GM12878 (cell line): ENCODE measurements at regions not wholly inside any gene's neighbourhood (a gene's known extent, or its start where the extent isn't known, plus 50 kb on each side); places are given as distances from the start of the nearest gene placed in this dataset.

Experiments used
- ATAC-seq: fragments of 200-7000 bp; cut with Tn5 transposase; 3 replicates; pipeline ENCODE4 v1.9.1; 2020; ENCODE audit warnings: mild to moderate bottlenecking, moderate library complexity
- BruUV-seq: library from RNA; stranded (reverse); fragments of 400-500 nt; replicated peaks from 2 replicates; lab custom pipeline; 2021; lab: Mats Ljungman, UMichigan
- CTCF ChIA-PET: fragments of 300-600 bp; sonication (Branson Sonifier 250); formaldehyde crosslinking; extraction: SDS; loops from one replicate; lab custom pipeline; 2021; ENCODE audit warnings: inconsistent platforms; lab: Yijun Ruan, JAX
- POLR2A ChIA-PET: fragments of 350-600 bp; formaldehyde crosslinking; extraction: SDS; loops from one replicate; lab custom pipeline; 2021; ENCODE audit warnings: inconsistent platforms; lab: Charles Lee
- RAD21 ChIA-PET: fragments of 300-600 bp; sonication (Branson Sonifier 250); formaldehyde crosslinking; loops from one replicate; lab custom pipeline; 2023; ENCODE audit warnings: antibody characterized with exemption; ENCODE audit not compliant: unreplicated experiment; lab: Charles Lee
- SMC1A ChIA-PET: fragments of 300-600 bp; sonication (Branson Sonifier 250); formaldehyde crosslinking; loops from one replicate; lab custom pipeline; 2023; ENCODE audit not compliant: unreplicated experiment, uncharacterized antibody; lab: Charles Lee
- DNase-seq: peaks from one replicate; pipeline ENCODE4 v3.0.0-alpha.2; 2011; ENCODE audit warnings: low read depth, low spot score
- FAIRE-seq: peaks from 3 replicates; lab custom pipeline; 2011; peaks lifted over from hg19 to GRCh38; lab: Jason Lieb, UNC
- H2AFZ ChIP-seq: 2 replicates; pipeline ENCODE4 v1.6.0; 2011; ENCODE audit warnings: low read depth, low read length, control low read depth; ENCODE audit not compliant: control insufficient read depth
- H3K27ac ChIP-seq: 2 replicates; pipeline ENCODE4 v1.5.1; 2011; ENCODE audit warnings: control low read depth; ENCODE audit not compliant: control insufficient read depth, insufficient read depth
- H3K27me3 ChIP-seq, 2 experiments: replicated peaks in 1 of 2; 2 replicates each; pipeline versions ENCODE4 v1.6.0 to v1.6.1; 2011; ENCODE audit warnings: low read length in 1 of 2; ENCODE audit not compliant: control insufficient read depth in 2 of 2, insufficient read depth in 2 of 2
- H3K36me3 ChIP-seq, 2 experiments: 2 replicates each; pipeline ENCODE4 v1.5.1; 2011; ENCODE audit warnings: low read length in 1 of 2; ENCODE audit not compliant: control insufficient read depth in 2 of 2, insufficient read depth in 2 of 2
- H3K4me1 ChIP-seq: 2 replicates; pipeline ENCODE4 v1.6.1; 2011; ENCODE audit warnings: mild to moderate bottlenecking, low read length, moderate library complexity, mixed read lengths; ENCODE audit not compliant: control insufficient read depth, insufficient read depth
- H3K4me2 ChIP-seq: 2 replicates; pipeline ENCODE4 v1.6.0; 2011; ENCODE audit warnings: control low read depth; ENCODE audit not compliant: control insufficient read depth, insufficient read depth
- H3K4me3 ChIP-seq: fragments of 200-600 bp; sonication (generic); 2 replicates; pipeline ENCODE4 v1.5.1; 2016
- H3K79me2 ChIP-seq: 2 replicates; pipeline ENCODE4 v1.6.0; 2011; ENCODE audit warnings: low read length; ENCODE audit not compliant: control insufficient read depth, insufficient read depth
- H3K9ac ChIP-seq: 2 replicates; pipeline ENCODE4 v1.8.0; 2011; ENCODE audit warnings: low read length, control low read depth, mixed read lengths; ENCODE audit not compliant: control insufficient read depth, insufficient read depth
- H3K9me3 ChIP-seq: replicated peaks from 3 replicates; pipeline ENCODE4 v1.5.1; 2011; ENCODE audit warnings: mild to moderate bottlenecking, low read length; ENCODE audit not compliant: control insufficient read depth, insufficient read depth
- H4K20me1 ChIP-seq: 2 replicates; pipeline ENCODE4 v1.6.0; 2011; ENCODE audit not compliant: control insufficient read depth, insufficient read depth
- DPF2 ChIP-seq: fragments of 450-650 bp; IDR thresholded peaks from 2 replicates; pipeline ENCODE4 v1.6.1; 2017; ENCODE audit warnings: mild to moderate bottlenecking
- RAD21 ChIP-seq: IDR thresholded peaks from 2 replicates; pipeline ENCODE4 v1.6.1; 2011; ENCODE audit warnings: mild to moderate bottlenecking, low read depth, low read length, moderate library complexity; ENCODE audit not compliant: insufficient read depth
- RFX5 ChIP-seq: IDR thresholded peaks from 2 replicates; pipeline ENCODE4 v1.6.1; 2011; ENCODE audit warnings: low read depth, low read length, improper control_type of control experiment
- SMC3 ChIP-seq: IDR thresholded peaks from 2 replicates; pipeline ENCODE4 v1.6.1; 2011; ENCODE audit warnings: low read length, improper control_type of control experiment, borderline replicate concordance
- SRF ChIP-seq, 2 experiments: IDR thresholded peaks; 2 replicates each; pipeline ENCODE4 v1.6.1; 2011; ENCODE audit warnings: low read depth in 2 of 2, low read length in 2 of 2, mild to moderate bottlenecking in 1 of 2, moderate library complexity in 1 of 2
- WGBS: methylation state at CpG from one replicate; pipeline ENCODE4 v1.1.6; 2016; ENCODE audit warnings: low lambda C conversion rate; ENCODE audit not compliant: insufficient replicate concordance, insufficient coverage; ENCODE audit errors: missing lambda C conversion rate; 5-methylcytosine and 5-hydroxymethylcytosine counted together
- in situ Hi-C: fragments of 300-500 bp; cut with MboI; formaldehyde crosslinking; loops from 9 replicates; pipeline ENCODE4 v1.14.3; 2018; ENCODE audit warnings: mixed read lengths
- intact Hi-C: fragments of 100-400 bp; cut with micrococcal nuclease; formaldehyde crosslinking; loops from one replicate; pipeline ENCODE4 v1.14.2; 2022; ENCODE audit not compliant: unreplicated experiment
- TF ChIP-seq, protein P1 (sequence below), 3 experiments: IDR thresholded peaks in 2 of 3; conservative IDR thresholded peaks in 1 of 3; 2 replicates each; pipeline ENCODE4 v1.5.1; 2011; ENCODE audit warnings: low read depth in 3 of 3, low read length in 3 of 3, mild to moderate bottlenecking in 3 of 3, control low read depth in 2 of 3, moderate library complexity in 2 of 3, inconsistent platforms in 1 of 3, mixed read lengths in 1 of 3; ENCODE audit not compliant: control insufficient read depth in 2 of 3, insufficient read depth in 1 of 3; ENCODE audit errors: extremely low read depth in 1 of 3
- TF ChIP-seq, protein P2 (sequence below): fragments of 150-350 bp; IDR thresholded peaks from 2 replicates; pipeline ENCODE4 v1.6.1; 2016; ENCODE audit warnings: low read depth, low read length

DNA sequence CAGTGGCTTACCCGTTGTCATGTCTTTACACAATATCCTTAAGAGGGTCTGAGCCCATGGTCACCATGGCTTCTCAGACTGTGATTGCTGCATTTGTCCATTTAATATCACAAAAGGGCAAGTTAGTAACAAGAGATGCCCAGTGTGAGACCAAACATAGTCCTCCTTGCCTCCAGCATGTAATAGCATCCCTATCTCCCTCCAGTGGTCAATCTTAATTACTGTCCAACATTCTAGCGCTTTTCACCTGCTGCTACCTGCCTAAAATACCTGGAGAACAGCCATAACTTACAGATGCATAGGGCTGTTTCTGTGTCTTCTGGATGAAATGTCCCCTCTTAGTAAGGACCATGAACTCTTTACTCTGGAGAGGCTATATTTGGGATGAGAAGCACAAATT lies 267.2 kb upstream of the DAB2 start:
- DNase-seq (no peak), ATAC-seq (peak; percentile 61), FAIRE-seq (no peak)
- H3K79me2 ChIP-seq = no peaks in the 10 kb centered on the region
- H3K36me3 ChIP-seq = no peaks in the 10 kb centered on the region
- ChIA-PET RAD21 (no interaction called here), SMC1A (no interaction called here), CTCF (no interaction called here), POLR2A (no interaction called here)
- H4K20me1 ChIP-seq = no peaks in the 10 kb centered on the region
- intact Hi-C loops (loop anchor here (5.0 kb wide), 1 partner anchor 90 kb away; no protein-coding TSS in a partner anchor), in situ Hi-C loops (no loop called here)
- 0% methylated on average over 2 of the region's 2 CpGs for WGBS
- BruUV-seq = no TSS peak
- no peak overlapping the region for H2AFZ ChIP-seq
- H3K9ac ChIP-seq = no peak overlapping the region
- H3K4me2 ChIP-seq = no peak overlapping the region
- H3K27ac ChIP-seq = no peak overlapping the region
- no peak overlapping the region for H3K4me3 ChIP-seq
- peak; percentile 33; the same call in 1 of the 2 replicates for TF ChIP-seq SMC3
- TF ChIP-seq DPF2 = no peak
- TF ChIP-seq, protein P1, sequence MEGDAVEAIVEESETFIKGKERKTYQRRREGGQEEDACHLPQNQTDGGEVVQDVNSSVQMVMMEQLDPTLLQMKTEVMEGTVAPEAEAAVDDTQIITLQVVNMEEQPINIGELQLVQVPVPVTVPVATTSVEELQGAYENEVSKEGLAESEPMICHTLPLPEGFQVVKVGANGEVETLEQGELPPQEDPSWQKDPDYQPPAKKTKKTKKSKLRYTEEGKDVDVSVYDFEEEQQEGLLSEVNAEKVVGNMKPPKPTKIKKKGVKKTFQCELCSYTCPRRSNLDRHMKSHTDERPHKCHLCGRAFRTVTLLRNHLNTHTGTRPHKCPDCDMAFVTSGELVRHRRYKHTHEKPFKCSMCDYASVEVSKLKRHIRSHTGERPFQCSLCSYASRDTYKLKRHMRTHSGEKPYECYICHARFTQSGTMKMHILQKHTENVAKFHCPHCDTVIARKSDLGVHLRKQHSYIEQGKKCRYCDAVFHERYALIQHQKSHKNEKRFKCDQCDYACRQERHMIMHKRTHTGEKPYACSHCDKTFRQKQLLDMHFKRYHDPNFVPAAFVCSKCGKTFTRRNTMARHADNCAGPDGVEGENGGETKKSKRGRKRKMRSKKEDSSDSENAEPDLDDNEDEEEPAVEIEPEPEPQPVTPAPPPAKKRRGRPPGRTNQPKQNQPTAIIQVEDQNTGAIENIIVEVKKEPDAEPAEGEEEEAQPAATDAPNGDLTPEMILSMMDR (IDR thresholded peaks at IDR 0.05 in 2 of 3, conservative IDR thresholded peaks at IDR 0.05 in 1 of 3; ENCODE audit: control insufficient read depth in 2 of 3, extremely low read depth in 1 of 3, insufficient read depth in 1 of 3, low read depth in 3 of 3, low read length in 3 of 3) = peak in 1 of 3 experiments; percentile 14; a peak in 1 of 6 replicates
- TF ChIP-seq RFX5 = no peak
- peak; percentile 28 for TF ChIP-seq RAD21
- TF ChIP-seq SRF (IDR thresholded peaks at IDR 0.05; ENCODE audit: low read depth in 2 of 2, low read length in 2 of 2) = no peak
- TF ChIP-seq, protein P2, sequence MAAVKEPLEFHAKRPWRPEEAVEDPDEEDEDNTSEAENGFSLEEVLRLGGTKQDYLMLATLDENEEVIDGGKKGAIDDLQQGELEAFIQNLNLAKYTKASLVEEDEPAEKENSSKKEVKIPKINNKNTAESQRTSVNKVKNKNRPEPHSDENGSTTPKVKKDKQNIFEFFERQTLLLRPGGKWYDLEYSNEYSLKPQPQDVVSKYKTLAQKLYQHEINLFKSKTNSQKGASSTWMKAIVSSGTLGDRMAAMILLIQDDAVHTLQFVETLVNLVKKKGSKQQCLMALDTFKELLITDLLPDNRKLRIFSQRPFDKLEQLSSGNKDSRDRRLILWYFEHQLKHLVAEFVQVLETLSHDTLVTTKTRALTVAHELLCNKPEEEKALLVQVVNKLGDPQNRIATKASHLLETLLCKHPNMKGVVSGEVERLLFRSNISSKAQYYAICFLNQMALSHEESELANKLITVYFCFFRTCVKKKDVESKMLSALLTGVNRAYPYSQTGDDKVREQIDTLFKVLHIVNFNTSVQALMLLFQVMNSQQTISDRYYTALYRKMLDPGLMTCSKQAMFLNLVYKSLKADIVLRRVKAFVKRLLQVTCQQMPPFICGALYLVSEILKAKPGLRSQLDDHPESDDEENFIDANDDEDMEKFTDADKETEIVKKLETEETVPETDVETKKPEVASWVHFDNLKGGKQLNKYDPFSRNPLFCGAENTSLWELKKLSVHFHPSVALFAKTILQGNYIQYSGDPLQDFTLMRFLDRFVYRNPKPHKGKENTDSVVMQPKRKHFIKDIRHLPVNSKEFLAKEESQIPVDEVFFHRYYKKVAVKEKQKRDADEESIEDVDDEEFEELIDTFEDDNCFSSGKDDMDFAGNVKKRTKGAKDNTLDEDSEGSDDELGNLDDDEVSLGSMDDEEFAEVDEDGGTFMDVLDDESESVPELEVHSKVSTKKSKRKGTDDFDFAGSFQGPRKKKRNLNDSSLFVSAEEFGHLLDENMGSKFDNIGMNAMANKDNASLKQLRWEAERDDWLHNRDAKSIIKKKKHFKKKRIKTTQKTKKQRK = no peak
- no peaks in the 10 kb centered on the region for H3K4me1 ChIP-seq
- H3K9me3 ChIP-seq = no peaks in the 10 kb centered on the region
- H3K27me3 ChIP-seq = no peaks in the 10 kb centered on the region
